HG03103 (cell line): ENCODE measurements at regions not wholly inside any gene's neighbourhood (a gene's known extent, or its start where the extent isn't known, plus 50 kb on each side); places are given as distances from the start of the nearest gene placed in this dataset.
"Not testable (repeated sequence)": the region's sequence is repeated elsewhere in the genome, so short reads cannot be mapped to it uniquely, and the experiment has no call there.

ENCODE experiments used
- ATAC-seq: cut with Tn5 transposase; IDR thresholded peaks from one replicate; pipeline ENCODE4 v1.9.1; 2021; ENCODE audit warnings: low read depth; ENCODE audit not compliant: unreplicated experiment

DNA sequence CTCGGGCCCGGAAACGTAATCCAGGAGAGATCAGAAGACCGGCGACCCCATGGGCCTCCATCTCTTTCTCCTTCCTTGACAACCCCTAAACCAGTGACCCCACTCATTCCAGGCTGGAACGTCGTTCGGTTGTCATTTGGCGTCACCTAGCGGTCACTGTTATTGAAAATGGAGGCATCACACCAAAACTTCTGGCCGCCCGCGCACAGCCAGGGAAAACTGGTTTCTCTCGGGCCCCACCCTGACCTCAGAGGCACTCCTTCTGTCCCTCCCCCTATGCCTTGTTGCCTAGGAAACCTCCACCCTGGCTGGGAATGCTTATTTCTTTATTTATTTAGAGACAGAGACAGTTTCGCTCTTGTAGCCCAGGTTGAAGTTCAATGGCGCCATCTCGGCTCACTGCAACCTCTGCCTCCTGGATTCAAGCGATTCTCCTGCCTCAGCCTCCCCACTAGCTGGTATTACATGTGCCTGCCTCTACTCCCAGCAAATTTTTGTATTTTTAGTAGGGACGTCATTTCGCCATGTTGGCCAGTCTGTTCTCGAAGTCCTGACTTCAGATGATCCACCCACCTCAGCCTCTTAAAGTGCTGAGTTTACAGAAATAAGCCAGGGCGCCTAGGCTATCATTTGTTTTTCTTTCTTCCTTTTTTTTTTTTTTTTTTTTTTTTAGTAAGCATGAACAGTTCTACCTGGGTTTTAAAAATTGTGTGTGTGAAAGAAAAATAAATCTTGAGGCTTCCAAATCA lies 2144.1 kb upstream of the TPTE start:
- peak; percentile 60 for ATAC-seq

- ATAC-seq, result peak; percentile 50
These were observed 2140.8 kb upstream of the TPTE start for GRCh38 chr21:8380419-8381079.

GRCh38 chr21:8388169-8388939 lies 2133.0 kb upstream of the TPTE start:
- not testable (repeated sequence) for ATAC-seq

DNA sequence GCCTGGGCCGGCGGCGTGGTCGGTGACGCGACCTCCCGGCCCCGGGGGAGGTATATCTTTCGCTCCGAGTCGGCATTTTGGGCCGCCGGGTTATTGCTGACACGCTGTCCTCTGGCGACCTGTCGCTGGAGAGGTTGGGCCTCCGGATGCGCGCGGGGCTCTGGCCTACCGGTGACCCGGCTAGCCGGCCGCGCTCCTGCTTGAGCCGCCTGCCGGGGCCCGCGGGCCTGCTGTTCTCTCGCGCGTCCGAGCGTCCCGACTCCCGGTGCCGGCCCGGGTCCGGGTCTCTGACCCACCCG lies 2132.5 kb upstream of the TPTE start:
- ATAC-seq, result not testable (repeated sequence)

GRCh38 chr21:8390550-8391171 lies 2130.7 kb upstream of the TPTE start:
- not testable (repeated sequence) for ATAC-seq

GRCh38 chr21:8394380-8394779 lies 2127.0 kb upstream of the TPTE start:
- not testable (repeated sequence) for ATAC-seq

DNA sequence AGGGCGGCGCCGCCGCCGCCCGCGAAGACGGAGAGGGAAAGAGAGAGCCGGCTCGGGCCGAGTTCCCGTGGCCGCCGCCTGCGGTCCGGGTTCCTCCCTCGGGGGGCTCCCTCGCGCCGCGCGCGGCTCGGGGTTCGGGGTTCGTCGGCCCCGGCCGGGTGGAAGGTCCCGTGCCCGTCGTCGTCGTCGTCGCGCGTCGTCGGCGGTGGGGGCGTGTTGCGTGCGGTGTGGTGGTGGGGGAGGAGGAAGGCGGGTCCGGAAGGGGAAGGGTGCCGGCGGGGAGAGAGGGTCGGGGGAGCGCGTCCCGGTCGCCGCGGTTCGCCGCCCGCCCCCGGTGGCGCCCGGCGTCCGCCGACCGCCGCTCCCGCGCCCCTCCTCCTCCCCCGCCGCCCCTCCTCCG lies 2125.4 kb upstream of the TPTE start:
- not testable (repeated sequence) for ATAC-seq

DNA sequence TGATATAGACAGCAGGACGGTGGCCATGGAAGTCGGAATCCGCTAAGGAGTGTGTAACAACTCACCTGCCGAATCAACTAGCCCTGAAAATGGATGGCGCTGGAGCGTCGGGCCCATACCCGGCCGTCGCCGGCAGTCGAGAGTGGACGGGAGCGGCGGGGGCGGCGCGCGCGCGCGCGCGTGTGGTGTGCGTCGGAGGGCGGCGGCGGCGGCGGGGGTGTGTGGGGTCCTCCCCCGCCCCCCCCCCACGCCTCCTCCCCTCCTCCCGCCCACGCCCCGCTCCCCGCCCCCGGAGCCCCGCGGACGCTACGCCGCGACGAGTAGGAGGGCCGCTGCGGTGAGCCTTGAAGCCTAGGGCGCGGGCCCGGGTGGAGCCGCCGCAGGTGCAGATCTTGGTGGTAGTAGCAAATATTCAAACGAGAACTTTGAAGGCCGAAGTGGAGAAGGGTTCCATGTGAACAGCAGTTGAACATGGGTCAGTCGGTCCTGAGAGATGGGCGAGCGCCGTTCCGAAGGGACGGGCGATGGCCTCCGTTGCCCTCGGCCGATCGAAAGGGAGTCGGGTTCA lies 2122.4 kb upstream of the TPTE start:
- not testable (repeated sequence) for ATAC-seq

DNA sequence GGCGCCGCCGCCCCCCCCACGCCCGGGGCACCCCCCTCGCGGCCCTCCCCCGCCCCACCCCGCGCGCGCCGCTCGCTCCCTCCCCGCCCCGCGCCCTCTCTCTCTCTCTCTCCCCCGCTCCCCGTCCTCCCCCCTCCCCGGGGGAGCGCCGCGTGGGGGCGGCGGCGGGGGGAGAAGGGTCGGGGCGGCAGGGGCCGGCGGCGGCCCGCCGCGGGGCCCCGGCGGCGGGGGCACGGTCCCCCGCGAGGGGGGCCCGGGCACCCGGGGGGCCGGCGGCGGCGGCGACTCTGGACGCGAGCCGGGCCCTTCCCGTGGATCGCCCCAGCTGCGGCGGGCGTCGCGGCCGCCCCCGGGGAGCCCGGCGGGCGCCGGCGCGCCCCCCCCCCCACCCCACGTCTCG lies 2121.5 kb upstream of the TPTE start:
- ATAC-seq, result not testable (repeated sequence)

DNA sequence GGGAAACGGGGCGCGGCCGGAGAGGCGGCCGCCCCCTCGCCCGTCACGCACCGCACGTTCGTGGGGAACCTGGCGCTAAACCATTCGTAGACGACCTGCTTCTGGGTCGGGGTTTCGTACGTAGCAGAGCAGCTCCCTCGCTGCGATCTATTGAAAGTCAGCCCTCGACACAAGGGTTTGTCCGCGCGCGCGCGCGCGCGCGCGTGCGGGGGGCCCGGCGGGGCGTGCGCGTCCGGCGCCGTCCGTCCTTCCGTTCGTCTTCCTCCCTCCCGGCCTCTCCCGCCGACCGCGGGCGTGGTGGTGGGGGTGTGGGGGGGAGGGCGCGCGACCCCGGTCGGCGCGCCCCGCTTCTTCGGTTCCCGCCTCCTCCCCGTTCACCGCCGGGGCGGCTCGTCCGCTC lies 2119.6 kb upstream of the TPTE start:
- ATAC-seq, result not testable (repeated sequence)

GRCh38 chr21:8406331-8406730 lies 2115.1 kb upstream of the TPTE start:
- ATAC-seq, result not testable (repeated sequence)

DNA sequence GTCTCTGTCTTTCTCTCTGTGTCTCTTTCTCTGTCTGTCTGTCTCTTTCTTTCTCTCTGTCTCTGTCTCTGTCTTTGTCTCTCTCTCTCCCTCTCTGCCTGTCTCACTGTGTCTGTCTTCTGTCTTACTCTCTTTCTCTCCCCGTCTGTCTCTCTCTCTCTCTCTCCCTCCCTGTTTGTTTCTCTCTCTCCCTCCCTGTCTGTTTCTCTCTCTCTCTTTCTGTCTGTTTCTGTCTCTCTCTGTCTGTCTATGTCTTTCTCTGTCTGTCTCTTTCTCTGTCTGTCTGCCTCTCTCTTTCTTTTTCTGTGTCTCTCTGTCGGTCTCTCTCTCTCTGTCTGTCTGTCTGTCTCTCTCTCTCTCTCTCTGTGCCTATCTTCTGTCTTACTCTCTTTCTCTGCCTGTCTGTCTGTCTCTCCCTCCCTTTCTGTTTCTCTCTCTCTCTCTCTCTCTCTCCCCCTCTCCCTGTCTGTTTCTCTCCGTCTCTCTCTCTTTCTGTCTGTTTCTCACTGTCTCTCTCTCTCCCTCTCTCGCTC lies 2110.2 kb upstream of the TPTE start:
- not testable (repeated sequence) for ATAC-seq

- peak; percentile 78 for ATAC-seq
These were observed 2101.3 kb upstream of the TPTE start for GRCh38 chr21:8419925-8420560.

DNA sequence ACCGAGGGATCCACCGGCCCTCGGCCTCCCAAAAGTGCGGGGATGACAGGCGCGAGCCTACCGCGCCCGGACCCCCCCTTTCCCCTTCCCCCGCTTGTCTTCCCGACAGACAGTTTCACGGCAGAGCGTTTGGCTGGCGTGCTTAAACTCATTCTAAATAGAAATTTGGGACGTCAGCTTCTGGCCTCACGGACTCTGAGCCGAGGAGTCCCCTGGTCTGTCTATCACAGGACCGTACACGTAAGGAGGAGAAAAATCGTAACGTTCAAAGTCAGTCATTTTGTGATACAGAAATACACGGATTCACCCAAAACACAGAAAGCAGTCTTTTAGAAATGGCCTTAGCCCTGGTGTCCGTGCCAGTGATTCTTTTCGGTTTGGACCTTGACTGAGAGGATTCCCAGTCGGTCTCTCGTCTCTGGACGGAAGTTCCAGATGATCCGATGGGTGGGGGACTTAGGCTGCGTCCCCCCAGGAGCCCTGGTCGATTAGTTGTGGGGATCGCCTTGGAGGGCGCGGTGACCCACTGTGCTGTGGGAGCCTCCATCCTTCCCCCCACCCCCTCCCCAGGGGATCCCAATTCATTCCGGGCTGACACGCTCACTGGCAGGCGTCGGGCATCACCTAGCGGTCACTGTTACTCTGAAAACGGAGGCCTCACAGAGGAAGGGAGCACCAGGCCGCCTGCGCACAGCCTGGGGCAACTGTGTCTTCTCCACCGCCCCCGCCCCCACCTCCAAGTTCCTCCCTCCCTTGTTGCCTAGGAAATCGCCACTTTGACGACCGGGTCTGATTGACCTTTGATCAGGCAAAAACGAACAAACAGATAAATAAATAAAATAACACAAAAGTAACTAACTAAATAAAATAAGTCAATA lies 2093.4 kb upstream of the TPTE start:
- peak; percentile 32 for ATAC-seq

DNA sequence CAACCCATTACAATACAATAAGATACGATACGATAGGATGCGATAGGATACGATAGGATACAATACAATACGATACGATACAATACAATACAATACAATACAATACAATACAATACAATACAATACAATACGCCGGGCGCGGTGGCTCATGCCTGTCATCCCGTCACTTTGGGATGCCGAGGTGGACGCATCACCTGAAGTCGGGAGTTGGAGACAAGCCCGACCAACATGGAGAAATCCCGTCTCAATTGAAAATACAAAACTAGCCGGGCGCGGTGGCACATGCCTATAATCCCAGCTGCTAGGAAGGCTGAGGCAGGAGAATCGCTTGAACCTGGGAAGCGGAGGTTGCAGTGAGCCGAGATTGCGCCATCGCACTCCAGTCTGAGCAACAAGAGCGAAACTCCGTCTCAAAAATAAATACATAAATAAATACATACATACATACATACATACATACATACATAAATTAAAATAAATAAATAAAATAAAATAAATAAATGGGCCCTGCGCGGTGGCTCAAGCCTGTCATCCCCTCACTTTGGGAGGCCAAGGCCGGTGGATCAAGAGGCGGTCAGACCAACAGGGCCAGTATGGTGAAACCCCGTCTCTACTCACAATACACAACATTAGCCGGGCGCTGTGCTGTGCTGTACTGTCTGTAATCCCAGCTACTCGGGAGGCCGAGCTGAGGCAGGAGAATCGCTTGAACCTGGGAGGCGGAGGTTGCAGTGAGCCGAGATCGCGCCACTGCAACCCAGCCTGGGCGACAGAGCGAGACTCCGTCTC lies 2092.5 kb upstream of the TPTE start:
- ATAC-seq, result peak; percentile 60

DNA sequence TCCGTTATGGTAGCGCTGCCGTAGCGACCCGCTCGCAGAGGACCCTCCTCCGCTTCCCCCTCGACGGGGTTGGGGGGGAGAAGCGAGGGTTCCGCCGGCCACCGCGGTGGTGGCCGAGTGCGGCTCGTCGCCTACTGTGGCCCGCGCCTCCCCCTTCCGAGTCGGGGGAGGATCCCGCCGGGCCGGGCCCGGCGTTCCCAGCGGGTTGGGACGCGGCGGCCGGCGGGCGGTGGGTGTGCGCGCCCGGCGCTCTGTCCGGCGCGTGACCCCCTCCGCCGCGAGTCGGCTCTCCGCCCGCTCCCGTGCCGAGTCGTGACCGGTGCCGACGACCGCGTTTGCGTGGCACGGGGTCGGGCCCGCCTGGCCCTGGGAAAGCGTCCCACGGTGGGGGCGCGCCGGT lies 2086.7 kb upstream of the TPTE start:
- ATAC-seq, result not testable (repeated sequence)

- not testable (repeated sequence) for ATAC-seq
These were observed 2078.3 kb upstream of the TPTE start for GRCh38 chr21:8443093-8443492.

DNA sequence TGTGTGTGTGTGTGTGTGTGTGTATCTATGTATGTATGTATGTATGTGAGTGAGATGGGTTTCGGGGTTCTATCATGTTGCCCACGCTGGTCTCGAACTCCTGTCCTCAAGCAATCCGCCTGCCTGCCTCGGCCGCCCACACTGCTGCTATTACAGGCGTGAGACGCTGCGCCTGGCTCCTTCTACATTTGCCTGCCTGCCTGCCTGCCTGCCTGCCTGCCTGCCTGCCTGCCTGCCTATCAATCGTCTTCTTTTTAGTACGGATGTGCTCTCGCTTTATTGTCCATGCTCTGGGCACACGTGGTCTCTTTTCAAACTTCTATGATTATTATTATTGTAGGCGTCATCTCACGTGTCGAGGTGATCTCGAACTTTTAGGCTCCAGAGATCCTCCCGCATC lies 2071.6 kb upstream of the TPTE start:
- ATAC-seq, result not testable (repeated sequence)
